K562 (cell line): ENCODE measurements at regions not wholly inside any gene's neighbourhood (a gene's known extent, or its start where the extent isn't known, plus 50 kb on each side); places are given as distances from the start of the nearest gene placed in this dataset.
"Not testable (repeated sequence)": the region's sequence is repeated elsewhere in the genome, so short reads cannot be mapped to it uniquely, and the experiment has no call there.

ENCODE experiments used
- ATAC-seq: fragments of 200-7000 bp; cut with Tn5 transposase; 3 replicates; pipeline ENCODE4 v1.9.1; 2020; ENCODE audit warnings: moderate library complexity
- BruUV-seq: library from RNA; stranded (reverse); fragments of 400-500 nt; replicated peaks from 2 replicates; lab custom pipeline; 2021; lab: Mats Ljungman, UMichigan
- CTCF ChIA-PET: fragments of 300-600 bp; formaldehyde crosslinking; extraction: SDS; loops from one replicate; lab custom pipeline; 2021; ENCODE audit warnings: low intra/inter-chr PET ratio; lab: Yijun Ruan, JAX
- POLR2A ChIA-PET: fragments of 300-600, 350-650 bp; sonication (Branson Sonifier 250); formaldehyde crosslinking; extraction: SDS; loops from one replicate; lab custom pipeline; 2021; ENCODE audit warnings: antibody characterized with exemption, inconsistent platforms; lab: Yijun Ruan, JAX
- DNase-seq, 4 experiments: peaks; one replicate each; pipeline versions ENCODE4 v3.0.0 to v3.0.0-alpha.2; 2011 to 2018; ENCODE audit warnings: low spot score in 3 of 4, mixed read lengths in 3 of 4; ENCODE audit errors: extremely low read depth in 1 of 4
- FAIRE-seq: peaks from 2 replicates; lab custom pipeline; 2011; peaks lifted over from hg19 to GRCh38; lab: Jason Lieb, UNC
- H2AFZ ChIP-seq: 2 replicates; pipeline ENCODE4 v1.6.0; 2011; ENCODE audit warnings: low read depth, low read length, control low read depth, inconsistent platforms
- H3K27ac ChIP-seq: fragments of 200-600 bp; 3 replicates; pipeline ENCODE4 v1.8.0; 2011; ENCODE audit warnings: low read depth, mild to moderate bottlenecking, control low read depth, inconsistent platforms, low read length, moderate library complexity, mixed read lengths; ENCODE audit errors: extremely low read depth
- H3K27me3 ChIP-seq, 2 experiments: fragments of 300-600 bp in 1 of 2; 2 replicates in 1 of 2; 3 replicates in 1 of 2; pipeline versions ENCODE4 v1.6.0 to v1.8.0; 2011; ENCODE audit warnings: inconsistent platforms in 2 of 2, low read length in 2 of 2, mild to moderate bottlenecking in 1 of 2, mixed read lengths in 1 of 2, moderate library complexity in 1 of 2; ENCODE audit not compliant: control insufficient read depth in 2 of 2, insufficient read depth in 2 of 2
- H3K36me3 ChIP-seq: fragments of 300-600 bp; 3 replicates; pipeline ENCODE4 v1.8.0; 2011; ENCODE audit warnings: mild to moderate bottlenecking, low read length, inconsistent platforms; ENCODE audit not compliant: control insufficient read depth, insufficient read depth
- H3K4me1 ChIP-seq, 2 experiments: fragments of 200-600 bp in 1 of 2; replicated peaks in 1 of 2; 2 replicates in 1 of 2; 3 replicates in 1 of 2; pipeline versions ENCODE4 v1.5.1 to v1.8.0; 2011; ENCODE audit warnings: inconsistent platforms in 2 of 2, low read length in 2 of 2, mild to moderate bottlenecking in 1 of 2, mixed read lengths in 1 of 2, moderate library complexity in 1 of 2; ENCODE audit not compliant: control insufficient read depth in 2 of 2, insufficient read depth in 2 of 2
- H3K4me2 ChIP-seq: 2 replicates; pipeline ENCODE4 v1.6.1; 2011; ENCODE audit warnings: low read length, control low read depth, inconsistent platforms, mixed read lengths; ENCODE audit not compliant: insufficient read depth
- H3K4me3 ChIP-seq: fragments of 200-600 bp; sonication (generic), shearing (Covaris generic); 2 replicates; pipeline ENCODE4 v1.5.1; 2016; ENCODE audit warnings: control low read depth, inconsistent platforms
- H3K79me2 ChIP-seq: fragments of 200-600 bp; 3 replicates; pipeline ENCODE4 v1.8.0; 2011; ENCODE audit warnings: low read length, inconsistent platforms; ENCODE audit not compliant: control insufficient read depth, insufficient read depth
- H3K9ac ChIP-seq, 2 experiments: 2 replicates each; pipeline versions ENCODE4 v1.6.0 to v1.6.1; 2011; ENCODE audit warnings: low read depth in 2 of 2, low read length in 2 of 2, control low read depth in 1 of 2, inconsistent platforms in 1 of 2, mild to moderate bottlenecking in 1 of 2, mixed read lengths in 1 of 2; ENCODE audit not compliant: insufficient read depth in 1 of 2
- H3K9me1 ChIP-seq: one replicate; pipeline ENCODE4 v1.6.0; 2011; ENCODE audit warnings: inconsistent platforms, mild to moderate bottlenecking, low read length, moderate library complexity; ENCODE audit not compliant: control insufficient read depth, insufficient read depth
- H3K9me3 ChIP-seq: replicated peaks from 2 replicates; pipeline ENCODE4 v1.5.1; 2011; ENCODE audit warnings: low read depth, low read length, inconsistent platforms; ENCODE audit not compliant: control insufficient read depth, insufficient read depth
- H4K20me1 ChIP-seq: replicated peaks from 2 replicates; pipeline ENCODE4 v1.6.1; 2011; ENCODE audit warnings: low read length, inconsistent platforms, mixed read lengths; ENCODE audit not compliant: control insufficient read depth, insufficient read depth
- KLF13 ChIP-seq: fragments of 450-650 bp; IDR thresholded peaks from 2 replicates; pipeline ENCODE4 v1.6.1; 2016; ENCODE audit warnings: missing genetic modification characterization, low read depth, mild to moderate bottlenecking, missing compliant biosample characterization, moderate library complexity, borderline replicate concordance
- SRSF9 ChIP-seq: fragments of 200-400 bp; formaldehyde crosslinking; IDR thresholded peaks from 2 replicates; pipeline ENCODE4 v1.6.1; 2017; ENCODE audit warnings: low read depth, low read length, borderline replicate concordance
- XRCC3 ChIP-seq: fragments of 450-650 bp; IDR thresholded peaks from 2 replicates; pipeline ENCODE4 v1.6.1; 2017; ENCODE audit warnings: mild to moderate bottlenecking, moderate library complexity
- ZNF57 ChIP-seq: fragments of 450-650 bp; formaldehyde crosslinking; IDR thresholded peaks from 2 replicates; pipeline ENCODE4 v1.4.0; 2020; ENCODE audit warnings: mild to moderate bottlenecking, moderate library complexity
- WGBS: fragments of 100-300 bp; shearing (Covaris generic); methylation state at CpG from one replicate; pipeline ENCODE4 v1.1.6; 2016; ENCODE audit warnings: low coverage, mixed read lengths; ENCODE audit not compliant: insufficient coverage; ENCODE audit errors: missing lambda C conversion rate; 5-methylcytosine and 5-hydroxymethylcytosine counted together
- in situ Hi-C: fragments of 300-500 bp; cut with MboI; formaldehyde crosslinking; loops from 4 replicates; pipeline ENCODE4 v1.15.0; 2018; ENCODE audit warnings: inconsistent platforms, mixed read lengths
- intact Hi-C: fragments of 100-400 bp; cut with micrococcal nuclease; formaldehyde crosslinking; loops from 2 replicates; pipeline ENCODE4 v1.14.2; 2022

GRCh38 chr7:108653526-108653925 is 83.9 kb downstream of the DNAJB9 start:
- FAIRE-seq, result no peak
- BruUV-seq, result no TSS peak
- no peak overlapping the region for H3K27ac ChIP-seq

DNA sequence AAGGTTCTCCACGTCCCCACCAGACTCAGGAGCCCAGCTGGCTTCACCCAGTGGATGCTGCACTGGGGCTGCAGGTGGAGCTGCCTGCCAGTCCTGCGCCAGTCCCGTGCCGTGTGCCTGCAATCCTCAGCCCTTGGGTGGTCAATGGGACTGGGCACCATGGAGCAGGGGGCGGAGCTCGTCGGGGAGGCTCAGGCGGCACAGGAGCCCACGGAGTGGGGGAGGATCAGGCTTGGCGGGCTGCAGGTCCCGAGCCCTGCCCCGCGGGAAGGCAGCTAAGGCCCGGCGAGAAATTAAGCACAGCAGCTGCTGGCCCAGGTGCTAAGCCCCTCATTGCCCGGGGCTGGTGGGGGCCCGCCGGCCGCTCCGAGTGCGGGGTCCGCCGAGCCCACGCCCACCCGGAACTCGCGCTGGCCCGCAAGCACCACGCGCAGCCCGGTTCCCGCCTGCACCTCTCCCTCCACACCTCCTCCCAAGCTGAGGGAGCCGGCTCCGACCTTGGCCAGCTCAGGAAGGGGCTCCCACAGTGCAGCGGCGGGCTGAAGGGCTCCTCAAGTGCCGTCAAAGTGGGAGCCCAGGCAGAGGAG is 87.6 kb downstream of the DNAJB9 start:
- H3K9me3 ChIP-seq, POLR2A ChIA-PET, DNase-seq: not testable (repeated sequence)

More at GRCh38 chr7:108653526-108653925, 83.9 kb downstream of the DNAJB9 start:
- ATAC-seq, result no peak
- no peaks in the 10 kb centered on the region for H3K9me1 ChIP-seq
- CTCF ChIA-PET, result no interaction called here
- no peak overlapping the region for H2AFZ ChIP-seq
- H3K79me2 ChIP-seq, result no peaks in the 10 kb centered on the region
- no peaks in the 10 kb centered on the region for H3K36me3 ChIP-seq
- TF ChIP-seq ZNF57 (no peak), SRSF9 (no peak), XRCC3 (no peak), KLF13 (tag) (no peak)
- TF ChIP-seq, all 486 proteins: peak for 0
- intact Hi-C loops (no loop called here), in situ Hi-C loops (no loop called here)
- WGBS, result under 1% methylated on average over 4 of the region's 4 CpGs
- Histone ChIP-seq H3K4me2 (no peak overlapping the region), H4K20me1 (no peaks in the 10 kb centered on the region), H3K9me3 (no peaks in the 10 kb centered on the region), H3K4me1 (no peaks in the 10 kb centered on the region), H3K4me3 (no peak overlapping the region), H3K27me3 (peaks cover 0 to 11% of the 10 kb centered on the region in 2 experiments; a peak in 2 of 5 replicates), H3K9ac (no peak overlapping the region)
- POLR2A ChIA-PET, result no interaction called here
- DNase-seq, result no peak

More for the DNA sequence above, 87.6 kb downstream of the DNAJB9 start:
- BruUV-seq, intact Hi-C loops, H3K27ac ChIP-seq, H3K9ac ChIP-seq, H3K79me2 ChIP-seq, CTCF ChIA-PET, ATAC-seq, H4K20me1 ChIP-seq, in situ Hi-C loops, H3K36me3 ChIP-seq, H3K4me2 ChIP-seq, H3K4me3 ChIP-seq, H2AFZ ChIP-seq, H3K4me1 ChIP-seq, H3K9me1 ChIP-seq, FAIRE-seq: not testable (repeated sequence)
- under 1% methylated on average over 29 of the region's 37 CpGs for WGBS
- peaks cover 0 to 11% of the 10 kb centered on the region in 2 experiments; a peak in 2 of 5 replicates for H3K27me3 ChIP-seq
